ENCODE measurements at regions not wholly inside any gene's neighbourhood (a gene's known extent, or its start where the extent isn't known, plus 50 kb on each side); places are given as distances from the start of the nearest gene placed in this dataset.
"Not testable (repeated sequence)": the region's sequence is repeated elsewhere in the genome, so short reads cannot be mapped to it uniquely, and the experiment has no call there.

DNA sequence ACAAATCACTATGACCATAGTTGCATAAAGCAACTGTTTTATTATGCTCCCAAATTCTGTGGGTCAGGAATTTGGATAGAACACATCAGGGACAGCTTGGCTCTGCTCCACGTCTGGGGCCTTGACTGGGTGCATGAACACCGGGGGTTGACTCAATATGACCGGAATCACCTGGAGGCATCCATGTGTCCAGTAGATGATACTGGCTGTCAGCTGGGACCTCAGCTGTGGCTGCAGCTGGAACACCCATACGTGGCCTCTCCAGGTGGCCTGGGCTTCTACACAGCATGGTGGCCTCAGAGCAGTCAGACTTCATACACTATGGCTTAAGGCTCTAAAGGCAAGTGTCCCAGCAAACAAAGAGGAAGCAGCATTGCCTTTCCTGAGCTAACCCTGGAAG, 113.4 kb downstream of the NRN1 start:
- TF ChIP-seq, protein P1, sequence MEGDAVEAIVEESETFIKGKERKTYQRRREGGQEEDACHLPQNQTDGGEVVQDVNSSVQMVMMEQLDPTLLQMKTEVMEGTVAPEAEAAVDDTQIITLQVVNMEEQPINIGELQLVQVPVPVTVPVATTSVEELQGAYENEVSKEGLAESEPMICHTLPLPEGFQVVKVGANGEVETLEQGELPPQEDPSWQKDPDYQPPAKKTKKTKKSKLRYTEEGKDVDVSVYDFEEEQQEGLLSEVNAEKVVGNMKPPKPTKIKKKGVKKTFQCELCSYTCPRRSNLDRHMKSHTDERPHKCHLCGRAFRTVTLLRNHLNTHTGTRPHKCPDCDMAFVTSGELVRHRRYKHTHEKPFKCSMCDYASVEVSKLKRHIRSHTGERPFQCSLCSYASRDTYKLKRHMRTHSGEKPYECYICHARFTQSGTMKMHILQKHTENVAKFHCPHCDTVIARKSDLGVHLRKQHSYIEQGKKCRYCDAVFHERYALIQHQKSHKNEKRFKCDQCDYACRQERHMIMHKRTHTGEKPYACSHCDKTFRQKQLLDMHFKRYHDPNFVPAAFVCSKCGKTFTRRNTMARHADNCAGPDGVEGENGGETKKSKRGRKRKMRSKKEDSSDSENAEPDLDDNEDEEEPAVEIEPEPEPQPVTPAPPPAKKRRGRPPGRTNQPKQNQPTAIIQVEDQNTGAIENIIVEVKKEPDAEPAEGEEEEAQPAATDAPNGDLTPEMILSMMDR (IDR thresholded peaks at IDR 0.05; ENCODE audit: insufficient read depth, low read length) = no peak
- no peak overlapping the region for H3K4me3 ChIP-seq (ENCODE audit: low read depth, low read length)
- DNase-seq (ENCODE audit: low read depth) = no peak

DNA sequence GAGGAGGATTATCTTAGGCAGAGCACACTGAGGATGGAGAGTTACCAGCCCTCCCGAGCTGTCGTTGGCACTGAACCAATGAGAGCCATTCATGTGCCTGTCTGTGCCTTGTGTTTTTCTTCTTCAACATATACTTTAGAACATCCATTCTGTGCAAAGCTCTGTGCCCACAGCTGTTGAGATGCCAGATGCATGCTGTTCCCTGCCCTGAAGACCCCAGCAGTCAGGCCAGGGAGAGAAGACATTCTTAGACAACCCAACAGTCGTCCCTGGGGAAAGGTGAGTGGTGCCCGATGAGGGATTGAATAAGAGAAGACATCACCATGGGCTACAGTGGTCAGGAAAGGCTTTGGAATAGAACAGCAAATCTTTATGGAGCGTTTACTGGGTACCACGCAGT, 114.1 kb downstream of the NRN1 start:
- TF ChIP-seq, protein P1 (IDR thresholded peaks at IDR 0.05; ENCODE audit: insufficient read depth, low read length) = no peak
- H3K4me3 ChIP-seq (ENCODE audit: low read depth, low read length) = no peak overlapping the region
- DNase-seq (ENCODE audit: low read depth) = no peak

DNA sequence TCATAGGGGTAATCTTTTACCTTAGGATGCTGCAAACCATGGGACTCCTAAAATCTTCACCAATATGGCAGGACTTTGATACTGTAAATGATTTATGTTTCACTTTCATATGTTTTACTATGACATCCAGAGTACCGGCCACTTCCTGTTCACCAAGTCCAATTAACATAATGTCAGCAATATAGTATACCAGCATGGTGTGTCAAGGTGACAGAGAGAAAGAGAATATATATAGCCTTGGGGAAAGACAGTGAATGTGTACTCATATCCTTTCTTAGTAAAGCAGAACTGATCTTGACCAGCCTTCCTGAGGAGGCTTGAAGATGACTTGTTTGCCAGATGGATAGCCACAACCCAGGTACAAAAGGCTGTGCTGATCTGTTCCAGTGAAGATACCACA, 127.9 kb downstream of the NRN1 start:
- no peak for DNase-seq (ENCODE audit: low read depth)
- no peak overlapping the region for H3K4me3 ChIP-seq (ENCODE audit: low read depth, low read length)
- TF ChIP-seq, protein P1 (IDR thresholded peaks at IDR 0.05; ENCODE audit: insufficient read depth, low read length) = no peak

DNA sequence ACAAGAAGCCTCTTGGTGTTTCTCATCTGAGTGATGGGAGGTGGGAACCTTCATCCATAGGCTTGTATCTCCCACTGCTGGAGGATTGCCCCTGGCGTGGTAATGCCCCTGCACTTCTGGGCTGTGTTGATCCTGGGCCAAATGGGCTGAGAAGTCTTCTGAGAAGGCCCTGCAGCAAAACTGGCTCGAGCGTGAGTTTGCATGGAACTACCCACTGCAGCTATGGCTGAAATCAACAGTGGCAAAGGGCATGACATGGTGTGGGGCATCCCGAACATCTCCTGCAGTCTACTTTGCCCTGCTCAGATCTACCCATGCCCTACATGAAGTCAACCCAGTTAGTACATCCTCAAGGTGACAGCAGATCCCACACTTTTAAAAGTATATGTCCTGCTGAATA, 130.6 kb downstream of the NRN1 start:
- TF ChIP-seq, protein P1 (IDR thresholded peaks at IDR 0.05; ENCODE audit: insufficient read depth, low read length) = no peak
- no peak overlapping the region for H3K4me3 ChIP-seq (ENCODE audit: low read depth, low read length)
- DNase-seq (ENCODE audit: low read depth) = no peak

DNA sequence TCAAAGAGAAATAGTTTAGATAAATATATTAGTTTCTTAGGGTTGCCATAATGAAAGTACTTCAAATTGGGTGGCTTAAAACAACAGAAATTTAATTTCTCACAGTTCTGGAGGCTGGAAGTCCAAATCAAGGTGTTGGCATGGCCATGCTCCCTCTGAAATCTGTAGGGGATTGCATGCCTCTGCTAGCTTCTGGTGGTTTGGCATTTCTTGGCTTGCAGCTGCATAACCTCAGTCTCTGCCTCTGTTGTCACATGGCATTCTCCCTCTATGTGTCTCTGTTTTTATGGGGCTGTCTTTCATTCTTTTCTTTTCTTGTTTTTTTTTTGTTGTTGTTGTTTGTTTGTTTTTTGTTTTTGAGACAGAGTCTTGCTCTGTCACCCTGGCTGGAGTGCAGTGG, 132.7 kb downstream of the NRN1 start:
- not testable (repeated sequence) for DNase-seq (ENCODE audit: low read depth); H3K4me3 ChIP-seq (ENCODE audit: low read depth, low read length)

DNA sequence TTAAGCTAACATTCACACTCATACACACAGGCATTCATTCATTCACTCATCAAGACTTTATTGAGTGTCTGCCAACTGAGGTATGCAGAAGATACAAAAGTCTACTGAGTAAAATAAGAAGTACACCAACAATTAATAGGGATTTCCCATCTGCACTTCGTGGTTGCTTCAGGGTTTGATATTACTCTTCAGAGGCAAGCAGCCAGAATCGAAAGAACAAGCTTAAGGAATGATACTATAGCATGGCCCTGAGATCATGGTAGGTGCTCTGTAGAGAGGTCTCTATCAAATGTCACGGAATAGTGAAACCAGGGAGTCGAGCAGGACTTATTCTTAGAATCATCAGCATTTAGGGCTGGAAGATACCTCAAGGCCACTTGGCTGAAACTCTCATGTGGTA, 135.4 kb downstream of the NRN1 start:
- no peak overlapping the region for H3K4me3 ChIP-seq (ENCODE audit: low read depth, low read length)
- no peak for DNase-seq (ENCODE audit: low read depth)
- TF ChIP-seq, protein P1 (IDR thresholded peaks at IDR 0.05; ENCODE audit: insufficient read depth, low read length) = no peak

DNA sequence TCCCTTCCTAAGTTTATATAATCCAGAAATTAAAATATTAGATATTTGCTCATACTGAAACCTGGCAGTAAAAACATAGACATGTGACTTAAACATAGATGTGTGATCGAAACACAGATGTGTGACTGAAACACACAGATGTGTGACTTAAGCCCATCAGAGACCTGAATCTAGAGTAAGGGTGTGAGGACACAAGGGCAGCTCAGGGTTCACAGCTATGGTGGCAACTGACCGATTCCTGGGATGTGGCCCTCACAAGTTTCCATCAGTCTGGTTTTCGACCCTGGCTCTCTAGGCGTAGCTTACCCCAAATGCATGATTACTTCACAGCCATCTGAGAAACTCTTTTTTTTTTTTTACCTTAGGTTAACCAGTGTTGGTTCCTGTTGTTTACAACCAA, 137.0 kb downstream of the NRN1 start:
- TF ChIP-seq, protein P1 (IDR thresholded peaks at IDR 0.05; ENCODE audit: insufficient read depth, low read length) = no peak
- no peak for DNase-seq (ENCODE audit: low read depth)
- H3K4me3 ChIP-seq (ENCODE audit: low read depth, low read length) = no peak overlapping the region

Measured in fibroblast of the aortic adventitia (primary cell).